NCI-H446 (cell line): ENCODE measurements at regions not wholly inside any gene's neighbourhood (a gene's known extent, or its start where the extent isn't known, plus 50 kb on each side); places are given as distances from the start of the nearest gene placed in this dataset.

Experiments used
- DNase-seq, 2 experiments: peaks; one replicate each; lab custom pipeline; 2025; lab: John Stamatoyannopoulos, UW

DNA sequence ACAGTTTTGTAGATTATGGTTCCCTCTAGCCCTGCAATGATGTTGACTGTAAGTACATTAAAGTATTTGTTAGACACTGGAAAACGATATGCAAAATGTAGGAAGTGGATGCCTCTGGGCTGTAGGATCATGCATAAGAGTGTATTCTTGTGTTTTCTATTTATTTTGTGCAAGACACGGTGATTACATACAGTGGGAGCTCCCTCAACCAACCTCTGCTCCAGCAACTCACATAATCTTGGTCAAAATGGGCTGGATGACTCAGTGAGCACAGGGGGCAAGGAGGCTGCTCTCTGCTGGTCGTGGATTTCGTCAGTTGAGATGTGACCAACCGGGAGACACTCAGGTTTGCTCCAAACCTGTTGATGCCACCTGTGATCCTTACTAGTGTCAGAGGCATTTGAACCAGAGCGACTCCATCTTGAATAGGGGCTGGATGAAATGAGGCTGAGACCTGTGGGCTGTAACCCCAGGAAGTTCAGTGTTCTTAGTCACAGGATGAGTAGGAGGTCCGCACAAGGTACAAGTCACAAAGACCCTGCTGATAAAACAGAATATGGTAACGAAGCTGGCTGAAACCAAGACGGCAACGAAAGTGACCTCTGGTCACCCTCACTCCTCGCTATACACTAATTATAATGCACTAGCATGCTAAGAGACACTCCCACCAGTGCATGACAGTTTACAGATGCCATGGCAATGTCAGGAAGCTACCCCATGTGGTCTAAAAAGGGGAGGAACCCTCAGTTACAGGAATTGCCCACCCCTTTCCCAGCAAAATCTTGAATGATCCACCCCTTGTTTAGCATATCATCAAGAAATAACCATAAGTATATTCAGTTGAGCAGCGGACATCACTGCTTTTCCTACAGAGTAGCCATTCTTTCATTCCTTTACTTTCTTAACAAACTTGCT, 56.4 kb upstream of the FAM20C start:
- DNase-seq: no peak

DNA sequence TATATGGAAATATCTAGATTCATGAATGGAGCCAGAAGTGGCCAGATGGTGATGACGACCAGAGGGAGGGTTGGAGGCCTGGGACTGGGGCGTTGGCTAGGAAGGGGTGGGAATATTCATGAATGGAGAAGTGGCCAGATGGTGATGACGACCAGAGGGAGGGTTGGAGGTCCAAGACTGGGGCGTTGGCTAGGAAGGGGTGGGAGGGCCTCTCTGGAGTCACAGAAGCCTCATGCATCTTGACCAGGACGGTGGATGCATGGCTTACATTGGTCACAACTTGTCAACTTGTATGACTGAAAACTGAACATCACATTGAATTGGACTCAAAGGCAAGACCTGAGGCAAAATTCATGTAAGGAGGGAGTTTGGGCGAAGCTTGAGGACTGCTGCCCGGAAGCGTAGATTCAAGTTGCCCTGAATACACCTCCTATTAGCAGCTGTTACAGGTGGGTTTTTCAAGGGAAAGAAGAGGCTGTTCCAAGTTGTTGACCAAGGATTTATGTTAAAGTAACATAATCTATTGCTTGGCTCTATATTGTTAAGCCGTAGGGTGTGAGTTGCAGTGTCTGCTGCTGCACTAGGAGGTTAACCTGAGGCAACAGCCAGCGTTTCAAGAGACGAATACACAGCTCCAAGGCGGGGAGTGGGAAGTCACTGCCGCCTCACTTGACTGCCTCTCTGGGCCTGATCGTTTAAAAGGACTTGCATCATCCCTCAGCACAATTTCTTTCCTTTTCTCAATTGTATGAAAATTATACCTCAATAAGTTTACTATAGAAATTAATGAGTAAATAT, 55.1 kb upstream of the FAM20C start:
- DNase-seq: peak; percentile 53 to 76

DNA sequence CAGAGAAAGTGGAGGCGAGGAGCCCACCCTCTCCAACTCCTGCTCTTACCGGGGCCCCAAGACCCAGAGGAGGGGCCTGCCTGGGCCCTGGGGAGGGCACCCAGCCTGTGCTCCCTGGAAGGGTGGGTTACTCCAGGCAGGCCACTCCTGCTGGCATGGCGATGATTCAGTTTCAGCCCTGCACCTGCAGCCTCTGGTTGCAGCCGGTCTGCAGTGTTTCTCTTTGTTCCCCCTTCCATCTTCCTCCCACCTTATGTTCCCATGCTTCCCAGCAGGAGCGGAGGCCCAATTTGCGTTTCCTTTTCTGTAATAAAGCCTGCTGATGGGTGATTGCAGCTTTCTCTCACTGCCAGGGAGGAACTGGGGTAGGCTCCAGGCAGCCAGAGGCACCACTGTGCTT, 53.2 kb upstream of the FAM20C start:
- DNase-seq: no peak

DNA sequence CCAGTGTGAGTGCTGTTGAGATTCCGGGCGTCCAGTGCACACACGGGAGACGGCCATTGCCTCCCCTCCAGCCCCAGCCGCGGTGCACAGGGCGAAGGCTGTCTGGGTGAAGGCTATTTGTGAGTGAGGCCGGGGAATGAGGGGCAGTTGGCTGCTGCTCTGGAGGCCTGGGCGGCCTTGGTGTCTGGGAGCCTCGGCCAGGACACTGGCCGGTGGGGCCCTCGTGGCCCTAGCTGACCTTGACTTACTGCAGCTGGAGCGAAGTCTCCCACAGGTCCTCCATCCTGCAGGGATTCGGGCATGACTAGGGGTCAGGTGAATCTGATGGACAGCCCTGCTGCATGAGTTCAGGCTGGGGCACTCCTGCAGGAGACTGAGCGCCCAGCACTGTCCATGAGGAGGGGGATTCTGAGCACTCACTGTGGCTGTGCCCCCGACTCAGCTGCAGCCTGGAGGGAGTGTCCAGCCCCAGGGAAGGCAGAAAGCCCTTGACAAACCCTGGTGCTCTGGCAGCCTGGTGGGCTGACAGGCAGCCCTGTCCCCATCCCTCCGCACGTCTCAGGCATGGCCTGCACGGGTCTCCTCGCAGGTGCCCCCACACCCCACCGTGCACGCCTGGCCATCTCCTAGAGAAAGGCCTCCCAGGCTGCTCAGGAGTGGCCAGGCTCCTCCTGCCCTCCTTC, 52.7 kb upstream of the FAM20C start:
- DNase-seq: no peak

DNA sequence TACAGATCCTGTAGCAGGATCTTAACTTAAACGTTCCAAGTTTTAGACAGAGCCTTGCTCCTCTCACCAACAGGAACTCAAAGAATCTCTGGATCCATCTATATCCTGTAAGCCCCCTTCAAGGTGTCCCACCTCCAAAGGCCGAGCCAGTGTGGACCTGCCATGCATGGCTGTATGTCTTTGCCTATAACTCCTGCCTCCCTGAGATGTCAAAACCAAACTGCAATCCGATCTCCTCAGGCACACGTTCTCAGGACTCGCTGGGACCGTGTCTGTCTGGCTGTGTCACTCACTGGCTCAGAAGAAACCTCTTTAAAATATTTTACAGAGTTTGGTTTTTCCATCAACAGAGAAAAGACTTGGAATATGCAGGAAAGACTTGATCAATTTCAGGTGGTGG, 51.4 kb upstream of the FAM20C start:
- DNase-seq: no peak

DNA sequence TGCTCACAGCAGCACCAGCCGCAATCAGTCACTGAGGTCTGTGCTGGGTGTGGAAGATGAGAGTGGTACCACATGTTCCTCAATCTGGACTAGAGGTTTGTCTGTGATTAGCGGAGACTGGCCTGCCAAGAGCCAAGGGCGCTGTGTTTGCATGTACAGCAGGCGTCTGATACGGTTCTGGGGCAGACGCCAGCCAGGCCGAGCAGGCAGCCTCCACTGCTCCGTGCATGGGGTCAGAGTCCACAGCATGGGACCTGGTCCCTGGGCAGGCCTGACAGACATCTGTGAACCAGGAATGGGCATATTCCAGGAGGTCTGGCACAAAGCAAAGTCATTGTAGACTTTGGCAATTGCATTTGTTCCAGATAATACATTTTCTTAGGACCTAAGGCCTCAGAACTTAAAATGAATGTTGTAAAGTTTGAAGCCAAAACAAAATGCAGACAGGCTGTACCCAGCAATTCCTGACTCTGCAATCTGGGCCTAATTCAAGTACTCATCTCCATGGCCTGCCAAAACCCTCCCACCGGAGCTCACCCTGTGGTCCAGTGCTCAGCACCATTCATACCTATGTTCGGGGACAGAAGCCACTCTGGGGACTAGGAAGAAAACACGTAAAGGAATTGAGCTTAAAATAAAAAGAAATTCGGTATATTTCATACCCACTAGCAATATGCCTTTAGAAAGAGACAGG, 50.0 kb upstream of the FAM20C start:
- DNase-seq: peak; percentile 74 to 95
